ENCODE measurements at regions not wholly inside any gene's neighbourhood (a gene's known extent, or its start where the extent isn't known, plus 50 kb on each side); places are given as distances from the start of the nearest gene placed in this dataset.

- TF ChIP-seq REST (IDR thresholded peaks at IDR 0.05; ENCODE audit: insufficient read depth in 1 of 2, low read depth in 2 of 2, low read length in 1 of 2) (no peak), CTCF (IDR thresholded peaks at IDR 0.05) (no peak)
Observed at GRCh38 chr2:176468457-176469113, 199.3 kb downstream of the MTX2 start.
